Activated T-helper 1 cell treated with anti-CD3 and anti-CD28 coated beads, Interleukin-12 subunit alpha, Interleukin-12 subunit beta, Interleukin-2, Interleukin-4 antibody, amounts not matched to agents 30 ng/mL and 10 ng/mL and 1 ng/mL, durations not matched to agents 14 hours and 24 hours and 36 hours (primary cell): ENCODE measurements at regions not wholly inside any gene's neighbourhood (a gene's known extent, or its start where the extent isn't known, plus 50 kb on each side); places are given as distances from the start of the nearest gene placed in this dataset.

Experiments used
- DNase-seq: peaks from one replicate; pipeline ENCODE4 v3.0.0; 2021; ENCODE audit warnings: low spot score
- H3K27ac Mint-ChIP-seq: one replicate; pipeline ENCODE4 v1.8.0; 2021; ENCODE audit warnings: mild to moderate bottlenecking, mixed read lengths
- H3K27me3 Mint-ChIP-seq: one replicate; pipeline ENCODE4 v1.8.0; 2022; ENCODE audit warnings: mild to moderate bottlenecking, moderate library complexity, mixed read lengths; ENCODE audit not compliant: insufficient read depth
- H3K36me3 Mint-ChIP-seq: one replicate; pipeline ENCODE4 v1.8.0; 2021; ENCODE audit warnings: low read depth, mixed read lengths
- H3K4me1 Mint-ChIP-seq: one replicate; pipeline ENCODE4 v1.8.0; 2021; ENCODE audit warnings: low read depth, mixed read lengths
- H3K4me3 Mint-ChIP-seq: one replicate; pipeline ENCODE4 v1.8.0; 2021; ENCODE audit warnings: mild to moderate bottlenecking, moderate library complexity, mixed read lengths
- H3K9me3 Mint-ChIP-seq: one replicate; pipeline ENCODE4 v1.8.0; 2021; ENCODE audit warnings: mixed read lengths
- intact Hi-C: fragments of 100-400 bp; cut with micrococcal nuclease; formaldehyde crosslinking; loops from one replicate; pipeline ENCODE4 v1.15.1; 2024

DNA sequence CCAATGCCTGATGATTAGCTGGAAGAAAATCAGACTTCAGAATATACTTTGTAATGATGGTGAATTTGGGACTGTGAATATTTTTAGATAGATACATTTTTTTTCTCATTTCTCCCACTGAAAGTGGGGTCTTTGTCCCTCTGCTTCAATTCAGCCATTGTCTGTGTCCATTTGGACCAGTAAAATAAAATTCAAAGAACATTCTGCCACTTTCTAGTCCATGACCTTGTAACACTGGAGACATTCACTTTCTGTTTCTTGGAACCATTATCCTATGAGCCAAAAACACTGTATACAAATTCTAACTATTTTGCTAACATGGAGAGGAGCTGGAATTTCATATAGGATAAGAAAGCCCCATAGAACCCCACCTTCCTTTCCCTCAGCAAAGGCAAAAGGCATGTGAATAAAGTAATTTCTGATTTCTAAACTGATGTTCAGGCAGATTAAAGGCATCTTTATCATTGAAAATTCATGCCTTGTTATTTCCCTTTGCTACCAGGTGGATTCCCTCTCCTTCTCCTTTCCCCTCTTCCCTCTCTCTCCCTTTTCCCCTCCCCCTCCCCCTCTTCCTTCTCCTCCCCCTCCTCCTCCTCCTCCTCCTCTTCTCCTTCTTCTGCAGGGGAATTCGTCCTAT, 2010.4 kb upstream of the LRRTM1 start:
- Mint-ChIP-seq H3K27me3 (no peaks in the 10 kb centered on the region), H3K27ac (no peak overlapping the region)

GRCh38 chr2:82307511-82307910, 2003.0 kb upstream of the LRRTM1 start:
- peaks cover 11% of the 10 kb centered on the region for H3K9me3 Mint-ChIP-seq
- intact Hi-C loops: no loop called here
- H3K4me3 Mint-ChIP-seq: no peak overlapping the region
- H3K27ac Mint-ChIP-seq: no peak overlapping the region
- no peaks in the 10 kb centered on the region for H3K4me1 Mint-ChIP-seq
- no peaks in the 10 kb centered on the region for H3K36me3 Mint-ChIP-seq
- no peaks in the 10 kb centered on the region for H3K27me3 Mint-ChIP-seq
- no peak for DNase-seq

More for the DNA sequence above, 2010.4 kb upstream of the LRRTM1 start:
- intact Hi-C loops: no loop called here
- Mint-ChIP-seq H3K36me3 (no peaks in the 10 kb centered on the region), H3K4me3 (no peak overlapping the region), H3K4me1 (no peaks in the 10 kb centered on the region), H3K9me3 (peaks cover 7% of the 10 kb centered on the region)
- no peak for DNase-seq

DNA sequence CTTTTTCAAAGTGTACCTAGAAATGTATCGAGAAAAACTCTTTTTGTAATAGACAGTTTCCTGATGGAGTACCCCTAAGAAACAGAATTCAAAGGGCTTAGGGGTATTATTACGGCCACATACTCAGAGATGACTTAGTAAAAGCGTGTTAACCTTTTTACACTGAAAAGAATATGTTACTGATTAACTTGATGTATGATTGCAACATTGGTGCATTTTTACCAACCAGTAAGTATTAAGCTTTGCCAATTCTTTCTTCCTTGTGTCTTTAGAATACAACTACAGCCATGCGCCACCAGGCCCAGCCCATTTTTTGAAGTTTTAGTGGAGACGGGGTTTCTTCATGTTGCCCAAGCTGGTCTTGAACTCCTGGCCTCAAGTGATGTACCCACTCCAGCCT, 1997.0 kb upstream of the LRRTM1 start:
- intact Hi-C loops: no loop called here
- Mint-ChIP-seq H3K4me1 (no peaks in the 10 kb centered on the region), H3K27ac (no peak overlapping the region), H3K36me3 (no peaks in the 10 kb centered on the region), H3K4me3 (no peak overlapping the region), H3K27me3 (no peaks in the 10 kb centered on the region), H3K9me3 (peaks cover 14% of the 10 kb centered on the region)
- DNase-seq: no peak

- Mint-ChIP-seq H3K9me3 (peaks cover 9% of the 10 kb centered on the region), H3K36me3 (no peaks in the 10 kb centered on the region), H3K4me1 (no peaks in the 10 kb centered on the region), H3K27ac (no peak overlapping the region), H3K27me3 (no peaks in the 10 kb centered on the region), H3K4me3 (no peak overlapping the region)
- no peak for DNase-seq
- intact Hi-C loops: no loop called here
Observed at GRCh38 chr2:82289446-82289845, 1984.9 kb upstream of the LRRTM1 start.

DNA sequence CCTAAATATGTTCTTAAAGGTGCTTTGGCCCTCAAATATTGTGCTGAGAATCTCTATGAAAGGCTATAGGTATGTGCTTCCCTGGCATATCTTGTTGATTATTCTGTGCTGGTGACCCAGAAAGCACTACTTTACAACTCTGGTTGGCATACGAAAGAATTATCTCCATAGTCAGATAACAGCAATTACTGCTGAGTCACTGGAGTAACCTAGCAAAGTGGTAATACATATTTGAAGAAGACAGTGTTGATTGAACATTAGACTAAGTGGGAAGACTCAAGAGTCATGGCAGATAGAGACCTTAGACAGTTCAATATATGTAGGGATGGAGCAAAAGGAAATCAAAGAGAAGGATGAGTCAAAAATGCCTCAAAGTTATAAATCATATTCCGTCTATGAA, 1978.5 kb upstream of the LRRTM1 start:
- Mint-ChIP-seq H3K27ac (no peak overlapping the region), H3K4me1 (no peaks in the 10 kb centered on the region), H3K4me3 (no peak overlapping the region), H3K9me3 (peaks cover 11% of the 10 kb centered on the region), H3K36me3 (no peaks in the 10 kb centered on the region), H3K27me3 (no peaks in the 10 kb centered on the region)
- intact Hi-C loops: no loop called here
- no peak for DNase-seq

DNA sequence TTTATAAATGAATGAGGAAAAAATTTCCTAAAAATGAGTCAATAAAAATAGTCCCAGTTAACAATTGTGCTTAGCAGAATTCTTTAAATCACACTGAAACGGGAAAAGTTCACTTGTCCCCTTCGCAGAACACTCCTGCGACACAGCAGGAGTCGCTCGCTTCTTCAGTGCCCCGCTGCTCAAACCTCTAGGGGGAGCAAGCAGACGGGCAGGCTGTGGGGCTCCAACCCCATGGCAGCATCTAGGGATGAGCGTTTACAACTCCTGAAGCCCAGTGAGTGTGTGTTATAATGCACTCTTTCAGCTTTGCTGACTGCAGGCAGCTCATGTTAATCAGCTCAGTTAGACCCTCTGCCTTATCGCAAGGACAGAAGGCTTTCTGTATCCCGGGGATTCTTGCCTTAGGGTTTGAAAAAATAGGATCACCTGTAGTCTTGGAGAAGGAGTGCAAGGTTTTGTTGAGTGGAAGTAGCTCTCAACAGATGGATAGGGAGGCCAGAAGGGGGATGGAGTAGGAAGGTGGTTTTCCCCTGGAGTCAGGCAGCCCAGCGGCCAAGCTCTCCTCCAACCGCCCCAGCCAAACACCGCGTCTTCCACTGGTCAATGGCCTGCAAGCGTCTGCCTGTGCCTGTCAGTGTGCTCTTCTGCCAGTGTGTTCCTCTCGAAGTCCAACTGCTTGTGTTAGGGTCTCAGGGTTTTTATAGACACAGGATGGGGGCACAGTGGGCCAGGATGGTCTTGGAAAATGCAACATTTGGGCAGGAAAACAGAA, 1977.7 kb upstream of the LRRTM1 start:
- intact Hi-C loops: no loop called here
- Mint-ChIP-seq H3K27ac (no peak overlapping the region), H3K27me3 (no peaks in the 10 kb centered on the region), H3K4me1 (no peaks in the 10 kb centered on the region), H3K4me3 (no peak overlapping the region), H3K36me3 (no peaks in the 10 kb centered on the region), H3K9me3 (peaks cover 13% of the 10 kb centered on the region)
- DNase-seq: no peak

GRCh38 chr2:82279367-82279766, 1974.8 kb upstream of the LRRTM1 start:
- H3K27me3 Mint-ChIP-seq: no peaks in the 10 kb centered on the region
- peaks cover 18% of the 10 kb centered on the region for H3K9me3 Mint-ChIP-seq
- H3K4me1 Mint-ChIP-seq: no peaks in the 10 kb centered on the region
- H3K4me3 Mint-ChIP-seq: no peak overlapping the region
- DNase-seq: no peak
- no peaks in the 10 kb centered on the region for H3K36me3 Mint-ChIP-seq
- intact Hi-C loops: no loop called here
- no peak overlapping the region for H3K27ac Mint-ChIP-seq

GRCh38 chr2:82278416-82278815, 1973.9 kb upstream of the LRRTM1 start:
- H3K4me1 Mint-ChIP-seq: no peaks in the 10 kb centered on the region
- peaks cover 23% of the 10 kb centered on the region for H3K9me3 Mint-ChIP-seq
- intact Hi-C loops: no loop called here
- no peak overlapping the region for H3K27ac Mint-ChIP-seq
- no peak for DNase-seq
- no peaks in the 10 kb centered on the region for H3K27me3 Mint-ChIP-seq
- H3K4me3 Mint-ChIP-seq: no peak overlapping the region
- no peaks in the 10 kb centered on the region for H3K36me3 Mint-ChIP-seq

DNA sequence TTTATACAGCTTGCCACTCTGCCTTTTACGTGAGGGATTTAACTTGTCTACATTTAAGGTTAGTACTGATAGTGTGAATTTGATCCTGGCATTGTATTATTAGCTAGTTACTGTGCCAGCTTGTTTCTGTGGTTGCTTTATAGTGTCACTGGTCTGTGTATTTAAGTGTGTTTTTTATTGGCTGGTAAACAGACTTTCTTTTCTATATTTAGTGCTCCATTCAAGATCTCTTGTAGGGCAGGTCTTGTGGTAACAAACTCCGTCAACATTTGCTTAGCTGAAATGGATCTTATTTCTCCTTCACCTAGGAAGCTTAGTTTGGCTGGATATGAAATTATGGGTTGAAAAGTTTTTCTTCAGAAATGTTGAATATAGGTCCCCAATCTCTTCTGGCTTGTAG, 1971.0 kb upstream of the LRRTM1 start:
- H3K27me3 Mint-ChIP-seq: no peaks in the 10 kb centered on the region
- no peak overlapping the region for H3K4me3 Mint-ChIP-seq
- H3K36me3 Mint-ChIP-seq: no peaks in the 10 kb centered on the region
- DNase-seq: no peak
- intact Hi-C loops: no loop called here
- no peak overlapping the region for H3K27ac Mint-ChIP-seq
- no peaks in the 10 kb centered on the region for H3K4me1 Mint-ChIP-seq
- peaks cover 23% of the 10 kb centered on the region for H3K9me3 Mint-ChIP-seq

- Mint-ChIP-seq H3K27me3 (no peaks in the 10 kb centered on the region), H3K9me3 (peaks cover 10% of the 10 kb centered on the region), H3K4me1 (no peaks in the 10 kb centered on the region), H3K4me3 (no peak overlapping the region), H3K27ac (no peak overlapping the region), H3K36me3 (no peaks in the 10 kb centered on the region)
- intact Hi-C loops: no loop called here
- no peak for DNase-seq
Observed at GRCh38 chr2:82268446-82268845, 1963.9 kb upstream of the LRRTM1 start.

DNA sequence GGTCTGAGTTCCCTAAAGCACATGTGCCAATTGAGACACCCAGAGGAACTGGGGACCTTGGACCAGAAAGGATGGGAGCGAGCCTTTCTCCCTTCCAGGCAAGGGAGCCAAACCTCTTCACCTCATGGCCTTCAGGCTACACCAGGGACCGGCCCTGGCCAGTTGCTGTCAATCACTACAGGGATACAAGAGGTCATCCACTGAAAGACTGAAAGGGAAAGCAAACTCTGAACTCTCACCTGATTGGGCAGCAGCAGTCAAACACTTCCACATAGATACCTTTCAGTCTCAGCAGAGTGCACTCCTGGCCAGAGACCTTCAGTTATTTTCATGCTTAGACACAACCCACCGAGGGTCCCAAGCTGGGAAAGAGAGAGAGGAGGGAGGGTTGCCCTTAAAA, 1956.0 kb upstream of the LRRTM1 start:
- Mint-ChIP-seq H3K36me3 (no peaks in the 10 kb centered on the region), H3K4me1 (no peaks in the 10 kb centered on the region), H3K4me3 (no peak overlapping the region), H3K27ac (no peak overlapping the region), H3K9me3 (peaks cover 30% of the 10 kb centered on the region), H3K27me3 (no peaks in the 10 kb centered on the region)
- intact Hi-C loops: no loop called here
- no peak for DNase-seq

GRCh38 chr2:82259551-82259950, 1955.0 kb upstream of the LRRTM1 start:
- H3K27me3 Mint-ChIP-seq: no peaks in the 10 kb centered on the region

DNA sequence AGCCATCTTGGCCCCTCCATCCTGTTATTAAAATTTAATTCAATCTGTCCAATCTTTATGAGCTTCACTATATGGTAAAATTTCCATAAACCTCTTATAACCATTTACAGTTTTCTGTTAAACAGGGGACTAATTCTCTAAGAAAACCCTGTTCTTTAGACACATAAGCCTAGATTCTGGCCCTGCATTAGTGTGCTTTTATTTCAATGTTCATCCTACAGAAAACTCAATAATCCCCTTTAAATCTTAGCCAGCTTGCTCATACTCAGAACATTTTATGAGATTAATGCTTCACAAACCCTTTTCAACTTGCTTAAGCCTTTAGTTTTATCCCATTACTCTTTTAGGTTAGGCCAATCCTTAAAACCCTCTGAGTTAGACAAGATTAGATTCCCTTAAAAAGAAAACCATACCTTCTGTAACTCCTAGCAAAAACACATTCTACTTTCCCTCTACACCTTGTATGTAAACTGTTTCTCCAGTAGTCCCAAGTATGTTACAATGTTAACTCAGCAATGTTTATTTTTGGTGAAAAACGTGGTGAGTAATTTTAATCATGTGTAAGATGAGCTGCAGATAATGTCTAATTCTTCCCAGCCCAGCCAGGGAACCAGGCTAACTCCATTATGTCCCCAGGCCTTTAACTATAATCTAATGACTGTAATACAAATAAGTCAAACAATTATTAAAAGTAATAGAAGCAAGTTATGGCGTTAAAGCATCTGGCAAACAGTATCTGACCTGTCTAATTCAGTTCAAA, 1953.4 kb upstream of the LRRTM1 start:
- H3K36me3 Mint-ChIP-seq: no peaks in the 10 kb centered on the region
- H3K4me1 Mint-ChIP-seq: no peaks in the 10 kb centered on the region
- no peak overlapping the region for H3K27ac Mint-ChIP-seq
- peaks cover 37% of the 10 kb centered on the region for H3K9me3 Mint-ChIP-seq
- no peaks in the 10 kb centered on the region for H3K27me3 Mint-ChIP-seq
- no peak overlapping the region for H3K4me3 Mint-ChIP-seq
- DNase-seq: no peak
- intact Hi-C loops: no loop called here

More at GRCh38 chr2:82259551-82259950, 1955.0 kb upstream of the LRRTM1 start:
- Mint-ChIP-seq H3K4me3 (no peak overlapping the region), H3K27ac (no peak overlapping the region), H3K36me3 (no peaks in the 10 kb centered on the region), H3K4me1 (no peaks in the 10 kb centered on the region), H3K9me3 (peaks cover 30% of the 10 kb centered on the region)
- intact Hi-C loops: no loop called here
- no peak for DNase-seq
